Upper lobe of right lung (tissue), 1 donor: ENCODE measurements at regions not wholly inside any gene's neighbourhood (a gene's known extent, or its start where the extent isn't known, plus 50 kb on each side); places are given as distances from the start of the nearest gene placed in this dataset.

ENCODE experiments used
- ATAC-seq: fragments of 200-7000 bp; cut with Tn5 transposase; one replicate; pipeline ENCODE4 v1.9.1; 2020; ENCODE audit warnings: mild to moderate bottlenecking, moderate library complexity
- DNase-seq: peaks from one replicate; pipeline ENCODE4 v3.0.0-alpha.2; 2020
- H3K27ac ChIP-seq: fragments of 200-600 bp; one replicate; pipeline ENCODE4 v1.8.0; 2022
- H3K27me3 ChIP-seq: fragments of 200-600 bp; one replicate; pipeline ENCODE4 v1.8.0; 2022; ENCODE audit warnings: mild to moderate bottlenecking
- H3K36me3 ChIP-seq: fragments of 200-600 bp; one replicate; pipeline ENCODE4 v1.8.0; 2022
- H3K4me1 ChIP-seq: fragments of 200-600 bp; one replicate; pipeline ENCODE4 v1.8.0; 2022
- H3K4me3 ChIP-seq: fragments of 200-600 bp; one replicate; pipeline ENCODE4 v1.8.0; 2022; ENCODE audit warnings: mild to moderate bottlenecking
- H3K9me3 ChIP-seq: fragments of 200-600 bp; one replicate; pipeline ENCODE4 v1.8.0; 2022
- intact Hi-C: fragments of 100-400 bp; cut with DNase I; formaldehyde crosslinking; loops from one replicate; pipeline ENCODE4 v1.11.0; 2022
- TF ChIP-seq, protein P1 (sequence below): fragments of 200-600 bp; IDR thresholded peaks from one replicate; pipeline ENCODE4 v1.8.0; 2022; ENCODE audit warnings: antibody characterized with exemption
- donor health status: DM: no; HTN: yes; CAD: no; lungs with severe emphysema.

DNA sequence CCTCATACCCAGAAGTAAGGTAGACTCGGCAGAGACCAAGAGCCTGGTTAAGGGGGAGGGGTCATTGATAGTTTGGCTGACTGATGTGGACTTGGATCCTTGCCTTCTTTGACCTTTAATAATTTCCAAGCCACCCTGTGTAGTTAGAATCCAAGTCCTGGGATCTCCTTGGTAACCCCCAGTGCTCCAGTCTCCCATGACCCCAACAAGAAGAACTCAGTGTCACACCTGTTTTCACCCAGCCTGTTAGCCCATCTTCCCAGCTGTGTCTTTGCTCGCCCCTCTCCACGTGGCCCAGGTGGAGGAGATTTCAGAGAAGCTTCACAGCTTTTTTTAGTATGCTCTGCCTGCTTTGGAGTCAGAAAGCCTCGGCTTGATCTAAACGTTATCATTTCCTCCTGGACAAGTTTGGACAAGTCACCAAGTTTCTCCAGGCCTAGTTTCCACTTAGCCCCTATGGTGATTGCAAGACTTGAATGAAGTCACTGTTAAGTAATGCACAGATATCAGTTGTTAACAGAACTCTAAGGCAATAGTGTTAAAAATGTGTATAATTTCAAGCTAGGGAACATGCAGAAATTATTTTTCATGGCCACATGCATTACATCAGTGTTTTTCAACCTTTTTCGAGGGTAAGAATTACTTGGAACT, 170.0 kb downstream of the TMEM38B start:
- intact Hi-C loops = no loop called here
- ATAC-seq (no peak), DNase-seq (no peak)
- Histone ChIP-seq H3K4me3 (no peak overlapping the region), H3K4me1 (no peaks in the 10 kb centered on the region), H3K36me3 (no peaks in the 10 kb centered on the region), H3K27ac (no peak overlapping the region), H3K27me3 (no peaks in the 10 kb centered on the region), H3K9me3 (no peaks in the 10 kb centered on the region)
- TF ChIP-seq, protein P1, sequence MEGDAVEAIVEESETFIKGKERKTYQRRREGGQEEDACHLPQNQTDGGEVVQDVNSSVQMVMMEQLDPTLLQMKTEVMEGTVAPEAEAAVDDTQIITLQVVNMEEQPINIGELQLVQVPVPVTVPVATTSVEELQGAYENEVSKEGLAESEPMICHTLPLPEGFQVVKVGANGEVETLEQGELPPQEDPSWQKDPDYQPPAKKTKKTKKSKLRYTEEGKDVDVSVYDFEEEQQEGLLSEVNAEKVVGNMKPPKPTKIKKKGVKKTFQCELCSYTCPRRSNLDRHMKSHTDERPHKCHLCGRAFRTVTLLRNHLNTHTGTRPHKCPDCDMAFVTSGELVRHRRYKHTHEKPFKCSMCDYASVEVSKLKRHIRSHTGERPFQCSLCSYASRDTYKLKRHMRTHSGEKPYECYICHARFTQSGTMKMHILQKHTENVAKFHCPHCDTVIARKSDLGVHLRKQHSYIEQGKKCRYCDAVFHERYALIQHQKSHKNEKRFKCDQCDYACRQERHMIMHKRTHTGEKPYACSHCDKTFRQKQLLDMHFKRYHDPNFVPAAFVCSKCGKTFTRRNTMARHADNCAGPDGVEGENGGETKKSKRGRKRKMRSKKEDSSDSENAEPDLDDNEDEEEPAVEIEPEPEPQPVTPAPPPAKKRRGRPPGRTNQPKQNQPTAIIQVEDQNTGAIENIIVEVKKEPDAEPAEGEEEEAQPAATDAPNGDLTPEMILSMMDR = no peak

DNA sequence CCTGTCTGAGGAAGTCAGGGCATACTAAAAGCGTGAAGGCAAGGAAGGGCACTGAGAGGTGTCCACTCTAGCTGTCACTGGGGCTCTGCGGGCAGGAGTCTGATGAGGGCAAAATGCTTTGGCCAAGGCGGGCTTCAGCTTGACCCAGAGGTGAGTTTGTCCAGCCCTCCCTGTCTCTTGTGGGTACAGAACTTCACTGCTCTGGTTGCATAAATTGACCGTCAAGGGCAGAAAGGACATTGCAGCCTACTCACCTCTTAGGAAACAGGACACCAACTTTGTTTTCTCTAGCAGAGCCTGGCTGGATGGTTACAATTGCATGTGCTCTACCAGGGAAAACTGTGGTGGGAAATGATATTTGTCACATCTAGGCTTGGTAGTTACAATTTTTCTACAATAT, 170.9 kb downstream of the TMEM38B start:
- DNase-seq (no peak), ATAC-seq (no peak)
- H3K36me3 ChIP-seq = no peaks in the 10 kb centered on the region

DNA sequence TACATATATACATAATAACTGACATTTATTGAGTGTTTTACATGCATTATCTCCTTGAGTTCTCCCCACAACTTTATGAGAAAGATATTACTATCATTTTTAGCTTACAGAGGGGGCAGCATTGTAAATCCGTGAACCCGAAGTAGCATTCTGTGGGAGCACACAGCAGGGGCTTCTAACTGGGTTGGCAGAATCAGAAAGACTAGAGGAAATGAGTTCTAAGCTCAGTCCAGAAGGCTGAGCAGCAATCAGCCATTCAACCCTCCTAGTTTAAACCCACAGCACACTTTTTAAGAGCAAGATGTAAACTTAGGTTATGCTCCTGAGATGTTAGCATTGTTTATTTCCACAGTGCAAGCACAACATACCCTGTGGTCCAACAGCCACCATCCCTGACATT, 177.2 kb downstream of the TMEM38B start:
- H3K36me3 ChIP-seq = no peaks in the 10 kb centered on the region
- TF ChIP-seq, protein P1 = no peak
- no peak for ATAC-seq
- intact Hi-C loops = no loop called here
- H3K4me1 ChIP-seq = no peaks in the 10 kb centered on the region
- DNase-seq = no peak
- no peak overlapping the region for H3K4me3 ChIP-seq
- H3K27me3 ChIP-seq = no peaks in the 10 kb centered on the region
- no peaks in the 10 kb centered on the region for H3K9me3 ChIP-seq
- no peak overlapping the region for H3K27ac ChIP-seq

More for the DNA sequence above, 170.9 kb downstream of the TMEM38B start:
- intact Hi-C loops = no loop called here
- Histone ChIP-seq H3K27ac (no peak overlapping the region), H3K4me3 (no peak overlapping the region), H3K27me3 (no peaks in the 10 kb centered on the region), H3K4me1 (no peaks in the 10 kb centered on the region), H3K9me3 (no peaks in the 10 kb centered on the region)
- TF ChIP-seq, protein P1 = no peak

DNA sequence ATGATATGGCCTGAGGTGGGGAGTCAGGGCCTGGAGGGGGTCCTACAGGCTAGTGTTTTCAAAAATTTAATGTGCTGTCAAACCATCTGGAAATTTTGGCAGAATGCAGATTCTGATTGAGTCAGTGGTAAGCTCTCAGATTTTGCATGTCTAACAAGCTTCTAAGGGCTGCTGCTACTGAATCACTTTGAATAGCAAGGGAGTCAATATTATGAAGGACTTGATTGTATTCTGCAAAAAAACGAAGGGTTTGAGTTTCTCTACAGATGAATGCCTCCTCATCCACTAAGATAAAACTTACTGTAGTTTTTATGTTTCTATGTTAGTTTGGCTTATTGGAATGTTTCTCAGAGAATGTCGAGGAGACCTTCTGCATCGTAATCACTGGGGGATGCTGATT, 179.5 kb downstream of the TMEM38B start:
- no peak for DNase-seq
- intact Hi-C loops = no loop called here
- no peak for ATAC-seq
- no peaks in the 10 kb centered on the region for H3K36me3 ChIP-seq
- H3K27ac ChIP-seq = no peak overlapping the region
- no peak overlapping the region for H3K4me3 ChIP-seq
- H3K9me3 ChIP-seq = no peaks in the 10 kb centered on the region
- no peaks in the 10 kb centered on the region for H3K27me3 ChIP-seq
- TF ChIP-seq, protein P1 = no peak
- H3K4me1 ChIP-seq = no peaks in the 10 kb centered on the region

DNA sequence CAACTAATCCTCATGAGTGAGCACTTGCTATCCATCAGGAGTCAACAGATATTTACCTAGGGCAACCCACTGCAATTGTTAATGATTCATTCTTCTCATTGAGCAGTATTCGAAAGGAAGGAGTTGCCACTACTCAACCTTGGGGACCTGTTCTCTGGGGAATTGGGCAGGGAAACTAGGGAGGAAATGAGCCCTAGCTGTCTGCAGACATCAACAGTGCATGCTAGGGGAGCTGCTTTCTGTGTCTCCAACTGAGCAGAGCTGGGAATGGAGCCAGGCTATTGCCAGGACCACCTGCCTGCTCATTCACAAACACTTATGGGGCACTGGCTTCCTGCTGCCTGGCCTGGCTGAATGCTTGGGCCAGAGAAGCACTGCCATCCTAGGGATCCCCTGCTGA, 183.4 kb downstream of the TMEM38B start:
- intact Hi-C loops = no loop called here
- H3K27ac ChIP-seq = no peak overlapping the region
- H3K9me3 ChIP-seq = no peaks in the 10 kb centered on the region
- H3K27me3 ChIP-seq = no peaks in the 10 kb centered on the region
- no peak overlapping the region for H3K4me3 ChIP-seq
- no peaks in the 10 kb centered on the region for H3K36me3 ChIP-seq
- H3K4me1 ChIP-seq = no peaks in the 10 kb centered on the region
- DNase-seq (no peak), ATAC-seq (no peak)
- TF ChIP-seq, protein P1 = no peak

DNA sequence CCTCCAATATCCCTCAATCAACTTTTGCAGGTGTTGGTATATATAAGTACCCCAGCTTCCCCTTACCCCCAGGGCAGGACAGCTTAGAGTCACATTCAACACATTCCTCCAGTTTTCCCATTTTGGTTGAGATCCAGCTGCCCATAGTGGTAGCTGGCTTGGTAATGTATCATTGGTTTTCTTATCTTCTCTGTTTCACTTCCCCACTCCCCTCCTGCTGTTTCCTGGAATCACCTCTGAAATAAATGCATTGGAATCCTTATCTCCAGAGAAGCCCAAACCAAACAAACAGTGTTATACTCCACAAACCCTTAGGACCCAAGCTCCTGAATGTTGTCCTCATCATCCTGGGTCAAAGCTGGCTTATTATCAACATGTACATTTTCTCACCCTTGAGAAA, 184.8 kb downstream of the TMEM38B start:
- no peaks in the 10 kb centered on the region for H3K27me3 ChIP-seq
- intact Hi-C loops = no loop called here
- no peaks in the 10 kb centered on the region for H3K4me1 ChIP-seq
- H3K36me3 ChIP-seq = no peaks in the 10 kb centered on the region
- H3K9me3 ChIP-seq = no peaks in the 10 kb centered on the region
- no peak for ATAC-seq
- TF ChIP-seq, protein P1 = no peak
- H3K27ac ChIP-seq = no peak overlapping the region
- DNase-seq = no peak
- no peak overlapping the region for H3K4me3 ChIP-seq
